ENCODE measurements at regions not wholly inside any gene's neighbourhood (a gene's known extent, or its start where the extent isn't known, plus 50 kb on each side); places are given as distances from the start of the nearest gene placed in this dataset.
"Not testable (repeated sequence)": the region's sequence is repeated elsewhere in the genome, so short reads cannot be mapped to it uniquely, and the experiment has no call there.

DNA sequence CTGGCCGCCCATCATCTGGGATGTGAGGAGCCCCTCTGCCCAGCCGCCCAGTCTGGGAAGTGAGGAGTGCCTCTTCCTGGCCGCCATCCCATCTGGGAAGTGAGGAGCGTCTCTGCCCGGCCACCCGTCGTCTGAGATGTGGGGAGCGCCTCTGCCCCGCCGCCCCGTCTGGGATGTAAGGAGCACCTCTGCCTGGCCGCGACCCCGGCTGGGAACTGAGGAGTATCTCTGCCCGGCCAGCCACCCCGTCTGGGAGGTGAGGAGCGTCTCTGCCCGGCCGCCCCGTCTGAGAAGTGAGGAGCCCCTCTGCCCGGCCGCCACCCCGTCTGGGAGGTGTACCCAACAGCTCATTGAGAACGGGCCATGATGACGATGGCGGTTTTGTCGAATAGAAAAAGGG, 211.4 kb downstream of the ANAPC1 start:
- not testable (repeated sequence) for H3K4me3 Mint-ChIP-seq, H3K9me3 Mint-ChIP-seq, H3K27me3 Mint-ChIP-seq, H3K27ac Mint-ChIP-seq, H3K36me3 Mint-ChIP-seq, H3K4me1 Mint-ChIP-seq

DNA sequence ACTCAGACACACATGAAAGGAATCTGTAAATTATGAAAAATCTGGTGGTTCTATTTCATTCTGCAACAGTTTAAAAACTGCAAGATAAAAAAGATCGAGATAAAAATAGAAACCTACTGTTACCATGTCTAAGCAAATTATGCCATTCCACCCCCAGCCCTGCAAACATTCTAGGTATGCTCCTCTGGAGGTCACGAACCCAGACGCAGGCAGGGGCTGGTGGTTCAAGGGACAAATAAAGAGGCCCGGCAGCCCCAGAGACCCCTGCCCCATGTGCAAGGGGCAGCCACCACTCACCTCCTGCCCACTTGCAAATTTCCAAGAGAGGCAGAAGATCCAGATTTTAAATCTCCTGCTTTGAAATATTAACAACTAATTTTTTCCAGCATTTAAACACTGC, 210.5 kb downstream of the ANAPC1 start:
- Mint-ChIP-seq H3K27me3 (peaks cover 2% of the 10 kb centered on the region), H3K36me3 (no peaks in the 10 kb centered on the region), H3K9me3 (no peaks in the 10 kb centered on the region), H3K27ac (no peak overlapping the region), H3K4me3 (no peak overlapping the region), H3K4me1 (no peaks in the 10 kb centered on the region)

DNA sequence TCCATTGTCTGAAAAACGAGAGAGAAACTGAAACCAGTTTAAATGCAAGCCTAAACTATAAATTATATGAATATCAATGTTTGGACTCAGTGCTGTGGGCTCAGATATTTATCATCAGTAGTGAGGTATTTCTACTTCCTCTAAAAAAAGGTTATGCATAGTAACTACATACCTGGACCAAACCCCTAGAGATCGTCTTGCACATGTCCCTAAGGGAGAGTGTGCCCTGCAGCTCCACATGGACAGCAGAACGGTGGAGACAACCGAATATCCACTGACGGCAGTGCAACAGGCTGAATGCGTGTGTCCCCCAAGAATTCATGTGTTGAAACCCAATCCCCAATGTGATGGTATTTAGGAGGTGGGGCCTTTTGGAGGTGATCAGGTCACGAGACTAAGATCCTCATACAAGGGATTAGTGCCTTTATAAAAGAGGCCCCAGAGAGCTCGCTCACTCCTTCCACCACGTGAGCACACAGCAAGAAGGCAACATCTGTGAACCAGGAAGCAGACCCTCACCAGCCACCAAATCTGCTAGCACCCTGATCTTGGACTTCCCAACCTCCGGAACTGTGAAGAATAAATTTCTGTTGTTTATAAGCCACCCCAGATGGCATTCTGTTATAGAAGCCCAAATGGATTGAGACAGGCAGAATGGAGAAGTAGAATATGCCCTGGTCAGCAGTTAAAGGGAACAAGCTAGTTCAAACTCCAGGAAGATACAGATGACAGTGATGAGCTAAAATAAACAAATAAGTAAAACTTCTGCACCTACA, 208.4 kb downstream of the ANAPC1 start:
- no peaks in the 10 kb centered on the region for H3K4me1 Mint-ChIP-seq
- no peak overlapping the region for H3K27ac Mint-ChIP-seq

DNA sequence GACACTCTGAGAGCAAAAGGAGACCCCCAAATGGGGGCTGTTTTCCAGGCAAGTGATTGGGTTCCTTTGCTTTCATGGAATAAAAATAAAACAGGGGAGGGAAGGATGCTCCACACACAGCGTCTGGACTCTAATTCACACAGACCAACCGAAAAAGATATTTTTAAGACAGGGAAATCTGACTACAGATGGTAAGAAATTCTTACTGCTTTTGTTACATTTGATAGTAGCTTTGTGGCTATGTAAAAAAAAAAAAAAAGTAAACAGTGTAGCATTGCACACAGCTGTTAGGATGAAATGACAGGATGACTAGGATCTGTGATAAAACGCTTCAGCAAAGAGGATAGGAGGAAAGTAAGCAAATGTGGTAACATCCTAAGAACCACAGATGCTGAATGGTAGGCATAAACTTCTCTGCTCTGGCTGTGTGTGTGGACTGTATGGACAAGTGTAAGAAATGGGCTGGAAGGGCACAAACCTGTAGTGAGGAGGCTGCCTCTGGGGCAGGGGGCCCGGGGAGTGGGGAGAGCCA, 207.6 kb downstream of the ANAPC1 start:
- no peak overlapping the region for H3K4me3 Mint-ChIP-seq

More for the DNA sequence above, 208.4 kb downstream of the ANAPC1 start:
- Mint-ChIP-seq H3K36me3 (no peaks in the 10 kb centered on the region), H3K4me3 (no peak overlapping the region), H3K27me3 (peaks cover 2% of the 10 kb centered on the region), H3K9me3 (no peaks in the 10 kb centered on the region)

DNA sequence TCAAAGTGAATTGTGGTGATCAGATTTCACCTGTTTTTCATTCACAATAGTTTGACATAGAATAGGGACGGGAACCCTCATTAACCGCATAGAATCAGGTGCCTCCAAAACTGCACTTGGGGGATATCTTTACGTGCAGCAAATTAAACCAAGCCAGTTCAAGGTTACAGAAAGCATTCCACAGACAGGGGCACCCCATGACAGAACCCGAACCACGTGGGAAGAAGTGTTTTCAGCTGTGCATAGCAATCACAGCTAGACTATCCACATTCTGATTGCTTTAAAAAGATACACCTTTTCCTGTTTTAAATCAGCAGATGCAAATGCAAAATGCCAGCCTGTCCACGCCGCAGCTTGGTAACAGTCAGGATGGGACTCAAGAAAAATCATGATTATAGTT, 205.8 kb downstream of the ANAPC1 start:
- H3K4me3 Mint-ChIP-seq = no peak overlapping the region
- H3K4me1 Mint-ChIP-seq = no peaks in the 10 kb centered on the region
- no peaks in the 10 kb centered on the region for H3K36me3 Mint-ChIP-seq
- H3K27ac Mint-ChIP-seq = no peak overlapping the region
- peaks cover 2% of the 10 kb centered on the region for H3K27me3 Mint-ChIP-seq
- H3K9me3 Mint-ChIP-seq = no peaks in the 10 kb centered on the region

More for the DNA sequence above, 207.6 kb downstream of the ANAPC1 start:
- Mint-ChIP-seq H3K4me1 (no peaks in the 10 kb centered on the region), H3K27ac (no peak overlapping the region), H3K27me3 (peaks cover 2% of the 10 kb centered on the region), H3K9me3 (no peaks in the 10 kb centered on the region), H3K36me3 (no peaks in the 10 kb centered on the region)

DNA sequence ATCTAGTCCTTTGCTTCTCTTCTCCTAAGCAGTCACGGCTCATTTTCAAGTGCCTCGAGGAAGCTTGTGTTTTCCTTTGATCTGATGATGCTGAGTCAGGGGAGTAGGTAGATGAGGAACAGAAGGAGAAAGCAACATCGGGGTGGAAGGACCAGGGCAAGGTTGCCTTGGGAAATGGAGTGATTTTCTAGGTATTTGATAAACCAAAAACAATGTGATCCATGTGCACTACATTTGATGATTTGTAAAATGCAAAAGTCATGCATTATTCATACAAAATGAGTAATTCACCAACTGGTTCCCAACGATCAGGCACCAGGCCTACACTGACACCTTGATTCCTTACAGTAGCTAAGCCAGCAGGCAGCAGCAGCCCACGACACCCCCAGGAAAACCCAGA, 205.3 kb downstream of the ANAPC1 start:
- Mint-ChIP-seq H3K4me1 (no peaks in the 10 kb centered on the region), H3K27ac (no peak overlapping the region), H3K27me3 (peaks cover 2% of the 10 kb centered on the region), H3K9me3 (no peaks in the 10 kb centered on the region), H3K36me3 (no peaks in the 10 kb centered on the region), H3K4me3 (no peak overlapping the region)

DNA sequence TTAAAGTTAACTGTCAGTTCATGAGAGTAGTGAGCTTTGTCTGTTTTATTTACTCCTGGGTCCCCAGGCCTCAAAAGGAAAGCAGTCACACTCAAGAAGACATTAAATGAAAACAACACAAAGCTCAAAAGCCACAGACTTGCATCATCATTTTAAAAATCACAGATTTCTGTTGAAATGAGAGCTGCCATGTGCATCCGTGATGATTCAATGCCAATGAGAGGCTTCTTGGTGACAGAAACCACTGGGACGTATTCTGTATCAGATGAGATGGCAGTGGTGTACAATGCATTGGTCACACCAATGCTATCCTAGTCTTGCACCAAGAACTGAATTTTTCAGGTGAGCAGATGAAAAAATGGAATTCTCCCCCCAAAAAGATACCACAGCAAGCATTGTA, 204.8 kb downstream of the ANAPC1 start:
- no peaks in the 10 kb centered on the region for H3K36me3 Mint-ChIP-seq
- no peak overlapping the region for H3K27ac Mint-ChIP-seq
- H3K4me3 Mint-ChIP-seq = no peak overlapping the region
- no peaks in the 10 kb centered on the region for H3K9me3 Mint-ChIP-seq
- H3K27me3 Mint-ChIP-seq = peaks cover 2% of the 10 kb centered on the region
- no peaks in the 10 kb centered on the region for H3K4me1 Mint-ChIP-seq

DNA sequence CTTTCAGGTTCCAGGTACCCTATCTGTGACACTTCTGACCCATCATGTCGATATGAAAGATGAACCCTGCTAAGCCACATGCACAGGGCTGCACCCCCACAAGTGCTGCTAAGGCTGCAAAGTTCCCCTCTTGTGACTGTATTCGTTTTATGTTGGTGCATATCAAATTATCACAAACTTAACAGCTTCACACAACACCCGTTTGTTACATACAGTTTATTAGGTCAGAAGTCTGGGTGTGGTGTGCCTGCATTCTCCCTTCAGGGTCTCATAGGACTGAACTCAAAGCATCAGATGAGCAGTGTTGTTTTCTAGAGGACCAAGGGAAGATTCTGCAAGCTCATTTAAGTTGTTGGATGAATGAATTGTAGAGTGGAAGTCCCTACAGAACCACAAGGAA, 199.4 kb downstream of the ANAPC1 start:
- Mint-ChIP-seq H3K36me3 (no peaks in the 10 kb centered on the region), H3K4me1 (no peaks in the 10 kb centered on the region), H3K27ac (no peak overlapping the region), H3K9me3 (no peaks in the 10 kb centered on the region), H3K4me3 (no peak overlapping the region), H3K27me3 (no peaks in the 10 kb centered on the region)

DNA sequence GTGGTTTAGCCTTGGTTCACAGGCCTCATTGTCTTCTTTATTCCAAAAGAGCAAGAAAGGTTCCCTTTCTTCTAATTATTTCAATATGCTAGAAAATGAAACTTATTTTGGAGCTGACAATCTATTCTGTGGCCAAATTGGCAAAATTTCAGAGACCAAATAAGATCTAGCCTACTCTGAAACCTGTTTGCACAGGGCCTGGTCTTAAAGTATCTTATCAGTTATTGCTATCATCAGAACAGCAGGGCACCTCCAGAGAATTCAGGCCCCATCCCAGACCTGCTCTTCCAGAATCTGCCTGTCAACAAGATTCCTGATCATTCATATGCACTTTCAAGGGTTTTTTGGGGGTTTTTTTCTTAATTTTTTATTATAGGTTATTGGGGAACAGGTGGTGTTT, 198.7 kb downstream of the ANAPC1 start:
- no peaks in the 10 kb centered on the region for H3K36me3 Mint-ChIP-seq
- no peaks in the 10 kb centered on the region for H3K9me3 Mint-ChIP-seq
- H3K4me3 Mint-ChIP-seq = no peak overlapping the region
- no peaks in the 10 kb centered on the region for H3K27me3 Mint-ChIP-seq
- no peaks in the 10 kb centered on the region for H3K4me1 Mint-ChIP-seq
- H3K27ac Mint-ChIP-seq = no peak overlapping the region

DNA sequence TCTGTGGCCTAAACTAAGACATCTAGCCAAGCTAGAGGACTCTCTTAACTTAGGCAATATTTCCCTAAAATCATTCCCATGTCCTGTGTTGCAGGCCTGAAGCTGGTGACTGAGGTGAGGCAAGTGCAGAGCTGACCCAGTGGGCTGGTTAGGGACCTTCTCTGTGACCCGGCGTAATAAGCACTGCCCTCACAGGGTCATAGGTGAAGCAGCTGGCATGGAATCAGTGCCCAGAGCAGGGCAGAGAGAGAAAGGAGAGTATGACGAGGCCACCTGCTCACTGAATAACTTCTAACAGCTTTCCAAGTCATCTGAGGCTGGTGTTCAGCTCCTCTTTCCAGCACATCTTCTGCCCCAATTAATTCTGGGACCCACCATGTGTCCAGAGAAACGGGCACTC, 197.0 kb downstream of the ANAPC1 start:
- no peaks in the 10 kb centered on the region for H3K9me3 Mint-ChIP-seq
- no peaks in the 10 kb centered on the region for H3K27me3 Mint-ChIP-seq
- H3K4me3 Mint-ChIP-seq = no peak overlapping the region
- no peaks in the 10 kb centered on the region for H3K4me1 Mint-ChIP-seq
- H3K36me3 Mint-ChIP-seq = no peaks in the 10 kb centered on the region
- no peak overlapping the region for H3K27ac Mint-ChIP-seq

DNA sequence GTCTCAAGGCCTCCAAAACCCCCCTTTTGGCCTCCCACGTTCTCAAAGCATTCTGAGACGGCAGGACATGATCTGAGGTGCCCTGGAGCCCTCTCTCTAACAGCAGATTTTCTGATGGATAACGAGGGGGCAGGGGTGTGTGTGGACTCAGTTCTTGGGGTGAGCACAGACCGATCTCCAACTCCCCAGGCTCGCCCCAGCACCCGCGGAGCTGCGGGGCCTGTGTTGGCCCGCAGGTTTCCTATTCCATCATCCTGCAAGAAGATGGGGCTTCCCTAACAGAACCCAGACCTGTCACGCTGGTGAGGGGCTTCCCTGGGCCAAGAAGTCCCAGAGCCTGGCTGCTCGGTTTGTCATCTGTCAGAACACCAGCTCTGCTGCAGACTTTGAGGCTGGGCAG, 196.1 kb downstream of the ANAPC1 start:
- Mint-ChIP-seq H3K4me1 (no peaks in the 10 kb centered on the region), H3K27me3 (no peaks in the 10 kb centered on the region), H3K9me3 (no peaks in the 10 kb centered on the region), H3K27ac (no peak overlapping the region), H3K4me3 (no peak overlapping the region), H3K36me3 (no peaks in the 10 kb centered on the region)

DNA sequence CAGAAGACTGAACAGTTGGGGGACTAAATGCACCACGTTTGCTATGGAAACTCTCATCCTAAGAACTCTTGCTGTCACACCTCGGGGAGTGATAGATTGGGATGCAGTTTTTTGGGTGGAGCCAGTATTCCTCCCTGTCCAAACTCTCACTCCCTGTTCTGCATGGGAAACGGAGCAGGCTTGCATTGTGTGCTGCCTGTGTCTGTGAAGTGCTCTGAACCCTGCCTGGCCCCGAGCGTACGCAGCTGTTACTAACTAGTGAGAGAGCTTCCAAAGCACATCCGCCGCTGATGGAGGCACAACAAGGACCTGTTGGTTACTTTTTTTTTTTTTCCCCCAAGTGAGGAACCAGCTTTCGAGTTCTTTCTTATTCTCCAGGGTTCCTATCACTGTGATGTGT, 195.5 kb downstream of the ANAPC1 start:
- Mint-ChIP-seq H3K4me3 (no peak overlapping the region), H3K36me3 (no peaks in the 10 kb centered on the region), H3K27ac (no peak overlapping the region), H3K9me3 (no peaks in the 10 kb centered on the region), H3K27me3 (no peaks in the 10 kb centered on the region), H3K4me1 (no peaks in the 10 kb centered on the region)

DNA sequence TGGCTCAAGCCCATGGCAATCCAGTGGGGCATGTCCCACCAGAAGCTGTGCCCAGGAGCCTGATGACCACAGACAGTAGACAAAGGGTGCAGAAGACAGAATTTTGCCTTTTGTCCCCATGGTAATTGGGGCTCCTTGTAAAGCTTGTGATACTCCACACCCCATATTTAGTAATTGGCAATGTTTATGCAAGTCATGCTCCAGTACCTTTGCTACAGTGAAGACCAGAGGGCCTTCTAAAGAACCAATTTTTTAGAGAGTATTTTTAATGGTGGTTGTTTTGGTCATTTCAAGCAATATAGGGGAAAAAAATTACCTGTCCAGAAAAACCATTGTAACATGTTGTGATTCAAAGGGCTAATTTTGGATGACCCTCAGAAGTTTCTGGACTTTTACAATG, 194.8 kb downstream of the ANAPC1 start:
- Mint-ChIP-seq H3K36me3 (no peaks in the 10 kb centered on the region), H3K27ac (no peak overlapping the region), H3K27me3 (no peaks in the 10 kb centered on the region), H3K4me3 (no peak overlapping the region), H3K4me1 (no peaks in the 10 kb centered on the region), H3K9me3 (no peaks in the 10 kb centered on the region)

DNA sequence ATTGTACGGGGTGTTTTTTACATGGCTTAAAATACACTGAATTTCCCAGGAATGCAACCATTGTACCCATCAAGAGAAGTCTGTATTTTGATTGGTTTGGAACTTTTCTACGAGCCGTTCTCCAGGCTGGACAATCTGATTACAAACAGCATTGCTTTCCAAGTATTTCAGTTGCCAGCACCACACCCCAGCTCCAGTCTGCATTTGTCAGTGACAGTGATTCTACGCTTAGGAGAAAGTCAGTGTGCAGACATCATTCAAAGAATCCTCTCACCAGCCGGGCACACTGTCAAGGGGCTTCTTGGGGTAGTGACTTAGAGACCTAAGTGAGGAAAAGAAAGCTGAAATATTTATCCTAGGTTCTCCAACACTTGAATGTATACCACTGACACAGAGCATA, 194.1 kb downstream of the ANAPC1 start:
- Mint-ChIP-seq H3K4me3 (no peak overlapping the region), H3K27ac (no peak overlapping the region), H3K4me1 (no peaks in the 10 kb centered on the region), H3K36me3 (no peaks in the 10 kb centered on the region), H3K9me3 (no peaks in the 10 kb centered on the region), H3K27me3 (no peaks in the 10 kb centered on the region)

DNA sequence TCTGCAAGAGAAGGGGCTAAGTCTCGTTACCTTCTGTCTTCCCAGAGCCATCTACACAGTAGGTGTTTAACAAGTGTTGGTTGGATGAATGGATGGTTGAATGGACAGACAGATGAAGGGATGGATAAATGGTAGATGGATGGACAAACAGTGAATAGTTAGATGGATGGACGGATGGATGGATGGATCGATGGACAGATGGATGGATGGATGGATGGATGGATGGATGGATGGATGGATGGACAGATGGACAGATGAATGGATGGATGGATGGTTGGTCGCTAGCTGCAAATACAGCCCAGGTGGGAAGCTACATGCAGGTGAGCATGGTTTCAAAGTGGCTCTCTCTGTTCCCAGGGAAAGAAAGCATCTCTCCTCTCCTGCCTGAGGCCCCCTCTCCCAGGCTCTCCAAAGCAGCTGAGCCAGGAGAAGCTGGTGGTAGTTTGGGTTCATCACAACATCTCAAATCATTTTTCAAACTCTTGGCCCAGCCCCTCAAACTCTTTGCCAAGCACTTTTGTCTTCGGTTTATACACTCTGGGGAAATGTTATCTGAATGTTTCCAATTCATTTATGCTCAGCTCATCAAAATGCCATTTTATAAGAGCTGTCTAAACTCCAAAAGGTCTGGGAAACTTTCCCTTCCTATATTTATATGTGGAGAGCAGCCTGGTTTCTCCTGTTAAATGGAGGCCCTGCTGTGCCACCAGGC, 192.7 kb downstream of the ANAPC1 start:
- Mint-ChIP-seq H3K4me1 (no peaks in the 10 kb centered on the region), H3K36me3 (peaks cover 1% of the 10 kb centered on the region), H3K9me3 (no peaks in the 10 kb centered on the region), H3K27ac (no peak overlapping the region), H3K4me3 (no peak overlapping the region), H3K27me3 (peaks cover 1% of the 10 kb centered on the region)

DNA sequence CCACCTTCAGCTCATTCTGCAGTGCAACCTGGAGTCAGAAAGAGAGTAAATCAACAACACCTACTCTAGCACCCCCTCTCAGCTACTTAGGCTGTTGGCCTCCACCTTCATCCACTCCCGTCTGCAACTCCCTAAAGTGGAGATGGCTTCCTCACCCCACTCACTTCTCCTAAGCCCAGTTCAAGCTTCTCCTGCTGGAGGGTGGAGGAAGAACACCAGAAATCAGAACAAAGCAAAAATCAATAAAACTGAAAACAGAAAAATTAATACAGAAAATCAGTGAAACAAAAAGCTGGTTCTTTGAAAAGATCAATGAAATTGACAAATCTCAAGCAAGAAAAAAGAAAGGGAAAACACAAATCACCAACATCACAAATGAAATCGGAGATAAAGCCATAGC, 191.7 kb downstream of the ANAPC1 start:
- Mint-ChIP-seq H3K4me3 (no peak overlapping the region), H3K4me1 (no peaks in the 10 kb centered on the region), H3K9me3 (no peaks in the 10 kb centered on the region), H3K27me3 (peaks cover 1% of the 10 kb centered on the region), H3K36me3 (peaks cover 1% of the 10 kb centered on the region), H3K27ac (no peak overlapping the region)

Measured in activated naive CD4-positive, alpha-beta T cell treated with anti-CD3 and anti-CD28 coated beads, Interleukin-2, amount 50 U/mL, for 24 hours (primary cell).